HG02610 (cell line): ENCODE measurements at regions not wholly inside any gene's neighbourhood (a gene's known extent, or its start where the extent isn't known, plus 50 kb on each side); places are given as distances from the start of the nearest gene placed in this dataset.

Experiments
- ATAC-seq: cut with Tn5 transposase; IDR thresholded peaks from one replicate; pipeline ENCODE4 v1.9.1; 2021; ENCODE audit warnings: mild to moderate bottlenecking, moderate library complexity; ENCODE audit not compliant: unreplicated experiment

DNA sequence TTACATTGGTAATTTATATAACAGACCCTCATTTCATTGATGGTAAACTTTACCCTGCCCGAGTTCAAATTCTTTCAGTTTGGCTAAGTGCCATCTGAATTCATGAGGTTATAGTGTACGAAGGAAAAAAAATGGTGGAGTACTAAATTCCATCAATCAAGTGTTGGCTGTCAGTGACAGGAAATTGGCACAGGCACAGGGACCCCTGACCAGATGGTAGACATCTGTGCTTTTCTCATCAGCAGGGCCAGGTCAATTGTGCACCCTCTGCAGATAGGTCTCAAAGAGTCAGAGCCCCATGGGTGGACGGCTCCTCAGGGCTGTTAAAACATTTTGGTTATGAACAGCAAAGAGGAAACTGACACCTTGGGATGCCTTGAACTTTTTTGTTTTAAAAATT is 439.2 kb downstream of the SETBP1 start:
- no peak for ATAC-seq

DNA sequence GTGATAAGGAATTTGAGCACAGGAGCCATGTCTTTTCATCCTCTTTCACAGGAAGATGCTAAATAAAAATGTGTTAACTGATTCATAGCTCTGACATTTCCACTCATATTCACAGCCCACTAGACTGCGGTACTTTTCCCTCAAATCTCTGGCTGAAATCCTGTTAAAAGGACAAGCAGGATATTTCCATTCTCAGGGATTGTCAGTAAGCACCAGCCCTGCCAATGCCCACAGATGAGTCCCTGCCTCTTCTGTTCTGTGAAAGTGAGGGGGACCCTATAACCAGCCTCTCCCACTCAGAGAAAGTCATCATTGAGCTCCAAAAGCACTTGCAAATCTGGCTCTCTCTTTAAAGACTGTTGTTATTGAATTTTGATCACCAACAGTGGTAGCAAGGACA is 440.5 kb downstream of the SETBP1 start:
- no peak for ATAC-seq

DNA sequence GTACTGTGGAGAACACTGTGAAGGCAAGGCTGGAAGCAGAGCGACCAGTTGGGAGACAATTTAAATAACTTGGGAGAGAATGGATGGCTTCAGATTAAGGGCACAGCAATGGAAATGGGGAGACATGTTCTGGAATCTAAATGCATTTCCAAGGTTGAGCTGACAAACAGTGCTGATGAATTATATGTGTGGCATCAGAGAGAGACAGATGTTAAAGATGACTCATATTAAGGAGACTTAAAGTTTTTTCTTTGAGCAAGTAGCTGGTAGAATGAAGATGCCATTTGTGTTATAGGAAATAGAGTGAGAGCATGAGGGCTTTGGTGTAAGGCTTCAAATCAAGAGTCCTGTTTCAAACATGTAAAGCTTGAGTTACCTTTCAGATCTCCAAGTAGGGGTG is 441.8 kb downstream of the SETBP1 start:
- no peak for ATAC-seq

DNA sequence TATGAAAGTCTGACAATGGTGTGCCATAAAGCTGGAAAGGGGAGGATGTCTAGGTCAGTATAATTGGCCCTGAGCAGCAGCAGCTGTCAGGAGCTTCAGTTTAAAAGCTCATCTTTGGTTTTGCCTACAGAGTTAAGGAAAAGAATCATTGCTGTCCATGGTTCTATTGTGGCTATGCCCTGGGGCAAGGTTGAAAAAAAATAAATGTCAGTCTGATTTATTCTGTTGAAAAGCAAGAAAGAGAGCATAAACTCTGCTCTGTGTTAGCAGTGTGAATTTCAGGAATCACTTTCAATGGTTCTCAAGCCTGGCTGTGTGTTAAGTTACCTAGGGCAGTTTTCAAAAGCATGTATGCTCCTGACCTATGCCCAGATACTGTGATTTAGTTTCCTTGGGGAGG is 446.7 kb downstream of the SETBP1 start:
- ATAC-seq = no peak

DNA sequence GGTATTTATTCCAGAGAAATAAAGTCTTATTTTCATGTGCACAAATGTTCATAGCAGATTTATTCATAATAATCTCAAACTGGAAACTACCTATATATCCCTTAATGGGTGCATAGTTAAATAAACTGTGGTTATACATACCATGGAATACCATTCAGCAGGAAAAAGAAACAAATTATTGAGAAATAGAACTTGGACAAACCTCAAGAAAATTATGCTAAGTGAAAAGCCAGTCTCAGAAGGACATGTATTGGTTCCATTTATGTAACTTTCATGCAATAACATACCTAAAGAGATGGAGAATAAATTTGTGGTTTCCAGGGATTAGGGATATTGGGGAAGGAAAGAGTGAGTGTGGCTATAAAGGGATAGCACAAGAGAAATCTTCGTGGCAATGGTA is 452.6 kb downstream of the SETBP1 start:
- no peak for ATAC-seq

DNA sequence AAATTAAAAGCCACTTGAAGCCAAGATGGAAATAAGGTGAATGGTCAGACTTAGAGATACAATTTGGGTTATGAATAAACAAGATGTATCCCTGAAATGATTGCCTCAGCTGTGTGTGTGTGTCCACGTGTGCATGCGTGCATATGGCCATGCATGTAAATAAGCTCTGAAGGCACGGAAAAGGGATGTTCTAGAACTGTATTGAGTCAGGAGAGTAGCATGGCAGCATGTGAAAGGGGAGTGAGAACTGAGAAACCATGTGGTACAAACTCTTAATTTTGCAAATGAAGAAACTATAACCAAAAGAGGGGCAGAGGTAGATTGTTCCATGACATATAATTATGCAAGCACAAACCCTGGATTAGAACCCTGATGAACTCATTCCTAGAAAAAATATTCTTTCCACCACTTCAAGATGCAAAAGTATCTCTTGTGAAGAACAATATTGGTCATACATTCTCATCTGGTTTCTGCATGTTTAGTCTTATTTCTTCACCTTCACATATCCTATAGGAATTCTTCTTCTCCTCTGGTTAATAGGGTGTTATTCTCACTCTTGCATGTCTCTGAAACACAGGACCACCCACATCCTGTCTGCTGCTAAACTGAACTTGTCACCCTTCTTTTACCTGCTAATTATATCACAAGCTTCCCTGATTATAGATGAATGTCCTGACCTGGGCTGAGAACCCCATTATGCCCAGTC is 455.8 kb downstream of the SETBP1 start:
- ATAC-seq = no peak

DNA sequence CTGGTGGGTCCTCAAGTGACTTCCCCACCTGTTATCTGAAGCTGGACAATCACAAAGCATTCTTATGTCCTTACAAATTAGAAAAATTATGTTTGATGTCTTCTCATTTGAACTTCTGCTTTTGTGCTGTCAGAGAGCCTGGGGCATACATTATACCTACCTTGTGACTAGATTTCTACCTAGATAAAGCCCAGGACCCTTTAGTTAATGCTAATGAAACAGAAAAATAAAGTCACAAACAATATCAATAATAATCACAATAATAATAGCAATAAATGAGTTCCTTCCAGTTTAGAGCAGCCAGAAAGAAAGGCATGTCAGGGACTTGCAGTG is 456.4 kb downstream of the SETBP1 start:
- ATAC-seq = no peak

DNA sequence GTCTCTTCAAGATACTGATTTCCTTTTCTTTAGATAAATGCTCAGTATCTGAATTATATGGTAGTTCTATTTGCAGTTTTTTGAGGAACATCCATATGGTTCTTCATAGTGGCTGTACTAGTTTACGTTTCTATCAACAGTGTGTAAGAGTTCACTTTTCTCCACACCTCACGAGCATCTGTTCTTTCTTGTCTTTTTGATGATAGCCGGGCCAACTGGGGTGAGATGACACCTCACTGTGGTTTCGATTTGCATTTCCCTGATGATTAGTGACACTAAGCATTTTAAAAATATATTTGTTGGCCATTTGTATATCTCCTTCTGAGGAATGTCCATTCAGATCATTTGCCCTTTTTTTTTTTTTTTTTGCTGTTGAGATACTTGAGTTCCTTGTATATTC is 458.8 kb downstream of the SETBP1 start:
- no peak for ATAC-seq

DNA sequence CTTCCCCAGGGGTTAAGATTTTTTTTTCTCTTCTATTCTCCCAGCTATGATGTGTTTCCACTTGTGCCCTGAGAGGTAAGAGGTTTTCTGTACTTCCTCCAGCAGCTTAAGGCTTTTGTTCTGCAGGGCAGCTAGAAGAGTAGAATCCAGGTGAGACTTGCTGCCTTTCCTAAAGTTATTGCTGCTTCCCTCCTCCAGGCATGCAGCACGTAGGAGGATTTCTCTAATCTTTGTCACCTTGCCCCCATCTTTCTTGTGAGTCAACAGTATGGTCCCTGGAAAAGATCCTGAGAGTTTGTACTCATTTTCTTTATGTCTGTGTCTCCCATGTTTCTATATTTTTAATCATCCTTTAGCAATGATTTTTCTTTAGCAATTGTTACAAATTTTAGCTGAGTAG is 462.2 kb downstream of the SETBP1 start:
- ATAC-seq = no peak

DNA sequence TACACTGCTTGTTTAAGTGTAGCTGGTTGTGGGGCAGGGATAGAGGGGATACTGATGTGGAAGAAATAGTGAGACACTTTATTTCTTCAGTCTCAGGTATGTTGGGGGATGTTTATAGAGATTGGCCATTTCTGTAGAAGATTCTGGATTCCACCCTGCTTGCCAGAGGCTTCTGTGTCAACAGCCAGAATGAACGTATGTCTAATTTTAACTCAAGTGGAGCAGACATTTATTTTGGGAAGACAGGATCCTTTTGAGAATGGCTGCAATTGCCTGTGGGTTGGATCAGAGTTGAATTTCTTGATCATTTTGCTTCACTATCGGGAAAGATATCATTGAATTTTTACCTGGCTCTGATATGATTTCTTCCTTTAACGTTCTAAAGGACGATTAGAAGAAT is 465.6 kb upstream of the SLC14A2 start:
- ATAC-seq = no peak

DNA sequence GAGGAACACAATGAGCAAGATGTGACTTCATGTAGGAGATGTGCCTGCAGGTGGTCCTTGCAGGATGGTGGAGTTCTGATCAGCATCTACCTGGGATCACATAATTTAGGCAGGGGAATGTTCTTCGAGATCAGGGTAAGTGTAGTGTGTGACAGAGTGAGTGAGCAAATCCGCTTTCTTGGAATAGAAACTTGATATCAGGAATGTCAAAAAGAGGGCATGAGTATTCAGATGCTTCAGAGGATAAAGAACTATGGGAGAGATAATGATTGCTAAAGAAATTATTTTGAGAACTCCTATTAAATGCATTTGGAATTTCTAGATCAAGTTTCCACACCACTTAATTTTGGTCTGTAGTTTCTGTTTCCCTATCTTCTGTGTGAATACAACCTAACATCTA is 463.6 kb upstream of the SLC14A2 start:
- ATAC-seq = no peak

DNA sequence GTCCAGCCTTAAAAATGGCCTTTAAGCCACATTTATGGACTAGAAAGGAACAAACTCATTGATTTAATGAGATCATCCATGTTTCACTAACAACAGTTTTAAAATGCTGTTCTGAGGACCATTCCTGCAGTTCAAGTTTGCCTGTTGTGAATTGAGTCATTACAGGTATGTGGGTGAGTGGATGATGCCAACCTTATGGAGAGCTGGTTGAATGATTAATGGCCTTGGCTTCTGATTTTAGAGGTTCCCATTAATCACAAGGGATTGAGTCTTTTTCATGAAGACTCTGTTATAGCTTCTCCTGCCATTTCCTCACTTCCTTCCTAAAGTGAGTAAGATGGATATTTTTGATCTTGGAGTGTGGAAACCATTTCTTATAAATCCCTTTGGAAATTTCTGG is 459.8 kb upstream of the SLC14A2 start:
- no peak for ATAC-seq

DNA sequence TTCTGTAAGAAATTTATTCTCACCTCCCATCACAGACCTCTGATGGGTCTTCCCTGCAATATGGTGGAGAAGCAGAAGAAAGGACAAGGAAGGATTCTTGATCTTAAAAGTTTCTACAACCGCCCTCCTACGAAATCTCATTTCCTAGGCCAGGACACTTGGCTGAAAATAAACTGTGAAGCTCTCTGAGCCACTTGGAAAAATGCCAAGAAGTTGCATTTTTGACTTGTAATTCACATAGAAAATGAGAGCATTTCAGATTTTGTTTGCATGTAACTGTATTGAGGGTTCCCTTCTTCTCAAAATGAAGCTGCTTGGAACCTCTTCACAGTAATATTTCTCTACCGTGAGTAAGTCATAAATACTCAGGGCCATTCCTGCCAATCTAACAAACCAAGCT is 458.3 kb upstream of the SLC14A2 start:
- no peak for ATAC-seq

DNA sequence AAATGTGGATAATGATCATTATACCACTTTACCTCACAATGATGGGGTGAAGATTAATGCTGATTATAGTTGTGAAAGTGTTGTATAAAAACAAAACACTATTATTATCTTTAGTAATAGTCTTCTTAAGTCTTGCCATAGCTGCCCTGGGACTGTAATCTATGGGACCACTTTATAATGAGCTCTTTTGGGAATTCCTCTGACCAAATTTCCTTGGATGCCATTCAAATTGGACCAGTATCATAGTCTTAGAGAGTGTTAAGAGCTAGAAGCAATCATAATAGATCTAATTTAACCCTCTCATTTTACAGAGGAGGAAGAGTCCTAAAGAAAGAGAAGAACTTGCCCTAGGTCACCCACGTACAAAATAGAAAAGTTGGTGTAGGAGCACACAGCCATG is 457.7 kb upstream of the SLC14A2 start:
- no peak for ATAC-seq

DNA sequence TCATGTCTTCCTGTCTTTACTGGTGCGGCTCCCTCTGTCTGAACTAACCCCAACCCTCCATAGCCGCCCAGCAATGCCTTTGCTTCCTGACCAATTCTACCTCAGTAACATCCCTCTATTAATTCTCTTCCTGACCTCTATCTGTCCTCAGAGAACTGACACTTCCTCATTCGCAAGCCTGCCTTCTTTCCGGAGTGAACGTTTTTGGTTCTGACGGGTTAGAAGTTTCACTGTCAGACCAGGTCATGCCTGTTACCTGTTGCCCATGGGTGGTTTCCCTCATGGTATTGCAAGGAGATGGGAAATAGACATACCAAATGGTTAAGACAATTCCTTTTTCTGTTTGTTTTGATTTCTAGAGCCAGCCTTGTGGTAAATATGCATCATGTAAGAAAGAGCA is 453.4 kb upstream of the SLC14A2 start:
- ATAC-seq = peak; percentile 84

DNA sequence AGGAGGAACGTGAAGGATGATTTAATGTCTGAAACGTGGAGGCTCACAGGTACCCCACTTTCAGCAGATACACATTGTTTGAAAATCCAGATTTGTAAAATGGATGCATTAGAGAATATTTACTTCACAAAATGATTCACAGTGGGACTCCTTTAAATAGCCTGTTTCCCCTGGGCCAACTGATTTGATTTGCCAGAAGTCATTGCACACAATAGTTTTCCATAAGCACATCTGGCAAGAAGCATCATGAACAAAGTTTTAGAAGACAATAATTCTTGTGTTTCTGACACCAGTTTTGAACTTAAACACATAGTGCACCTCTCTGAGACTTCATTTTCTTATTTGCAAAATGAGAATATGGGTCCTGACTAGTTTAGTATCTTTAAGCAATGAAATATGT is 451.4 kb upstream of the SLC14A2 start:
- no peak for ATAC-seq

DNA sequence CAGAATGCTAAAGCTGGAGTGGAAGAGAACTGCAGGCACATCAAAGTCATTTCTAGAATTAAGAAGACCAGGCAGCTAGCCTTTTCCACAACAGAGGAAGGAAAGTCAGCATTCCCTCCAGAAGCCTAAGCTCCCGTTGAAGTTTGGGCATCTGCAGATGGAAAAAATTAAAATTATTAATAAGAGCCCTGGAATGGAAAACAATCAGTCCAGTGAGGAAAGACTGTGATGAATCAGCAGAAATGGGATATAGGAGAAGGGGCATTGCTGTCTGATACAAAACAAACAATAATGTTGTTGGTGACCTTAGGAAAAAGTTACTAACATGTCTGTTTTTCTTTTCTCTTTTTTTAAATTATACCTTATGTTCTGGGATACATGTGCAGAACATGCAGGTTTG is 450.7 kb upstream of the SLC14A2 start:
- no peak for ATAC-seq

DNA sequence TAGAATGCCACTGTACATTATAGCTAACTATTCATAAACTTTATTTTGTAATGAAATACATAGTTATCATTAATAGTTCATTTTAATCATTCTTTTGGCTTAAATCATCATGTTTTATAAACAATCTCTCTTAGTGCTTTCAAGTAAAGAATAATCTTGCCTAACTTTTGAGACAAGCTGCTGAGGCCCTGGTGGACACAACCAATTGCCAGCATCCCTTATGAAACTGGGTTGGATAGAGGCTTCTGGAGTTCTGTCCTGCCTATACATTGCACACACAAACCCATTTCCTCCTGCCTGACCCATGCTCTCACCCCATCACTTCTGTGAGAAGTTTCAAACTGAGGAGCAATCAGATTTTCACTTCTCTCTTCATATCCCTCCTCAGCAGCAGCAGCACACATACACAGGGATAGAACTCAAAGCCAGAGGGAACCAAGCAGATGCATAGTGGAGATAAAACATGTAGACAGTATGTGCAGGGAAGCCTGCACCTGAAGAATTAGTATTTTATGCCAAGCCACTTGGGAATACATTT is 450.0 kb upstream of the SLC14A2 start:
- no peak for ATAC-seq

DNA sequence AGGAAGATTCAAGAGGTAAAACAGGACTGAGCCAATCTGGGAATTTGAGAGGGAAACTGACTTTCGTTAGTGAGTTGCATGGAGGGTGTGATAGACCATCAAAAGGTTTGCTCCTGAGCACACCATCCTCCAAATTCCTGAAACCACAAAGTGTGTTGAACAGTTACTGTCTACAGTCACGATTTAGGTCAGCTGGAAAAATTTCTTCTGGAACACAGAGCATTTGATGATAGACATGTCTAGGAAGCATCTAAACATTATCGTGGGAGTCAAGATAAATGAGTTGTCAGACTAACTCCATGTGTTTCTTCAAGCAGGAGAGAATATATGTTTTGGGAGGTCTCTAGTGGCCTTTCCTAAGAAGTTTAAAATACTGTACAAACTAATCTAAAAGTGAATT is 449.4 kb upstream of the SLC14A2 start:
- ATAC-seq = no peak

DNA sequence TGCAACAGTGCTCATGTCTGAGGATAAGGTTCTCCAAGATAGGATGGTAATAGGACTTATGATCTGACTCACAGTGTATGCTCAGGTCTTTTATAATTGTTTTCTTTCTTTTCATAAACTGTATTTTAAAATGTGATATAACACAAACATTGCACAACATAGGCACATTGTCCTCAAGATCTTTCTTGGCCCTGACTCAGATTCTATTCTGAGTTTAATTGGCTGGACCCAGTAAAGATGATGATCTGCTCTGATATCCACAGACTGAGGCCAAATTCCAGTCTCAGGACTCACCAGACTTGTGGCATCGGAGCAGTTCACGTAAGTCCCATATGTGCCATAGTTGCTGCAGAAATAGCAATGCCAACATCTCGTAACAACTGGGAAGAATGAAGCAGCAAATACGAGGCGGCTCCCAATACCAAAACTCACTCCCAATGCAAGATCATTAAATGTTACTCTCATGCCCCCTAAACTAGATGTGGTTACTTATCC is 448.9 kb upstream of the SLC14A2 start:
- no peak for ATAC-seq

DNA sequence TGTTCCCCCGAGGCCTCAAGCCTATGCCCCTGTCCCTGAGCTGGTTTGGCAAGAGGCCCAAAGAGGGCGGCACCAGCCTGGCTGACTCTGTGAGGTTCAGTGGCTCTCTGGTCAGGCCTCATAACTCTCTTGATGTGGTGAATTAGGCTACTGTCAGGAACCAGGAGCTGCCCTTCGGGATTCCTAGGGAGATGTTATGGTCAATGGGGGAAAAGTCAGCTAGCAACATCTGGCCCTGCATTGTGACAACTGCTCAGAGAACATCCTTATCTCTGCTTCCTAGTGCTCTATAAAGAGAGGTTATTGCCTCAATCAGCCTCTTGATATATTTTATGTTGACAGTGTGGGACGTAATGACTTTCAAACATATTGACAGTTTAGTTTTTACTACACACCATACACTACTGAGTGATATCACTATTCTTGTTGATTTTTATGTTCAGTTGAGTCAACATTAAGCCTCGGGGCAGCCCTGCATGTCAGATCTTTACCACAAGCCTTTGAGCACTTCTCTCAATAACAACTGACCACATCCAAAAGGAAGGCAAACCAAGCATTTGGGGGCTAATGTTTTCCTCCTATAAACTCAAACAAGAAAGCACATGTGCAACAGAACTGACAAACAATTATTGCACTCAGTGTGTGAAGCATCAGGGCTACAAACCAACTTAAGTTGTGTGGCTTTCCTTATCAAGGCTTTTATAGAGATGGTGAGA is 448.3 kb upstream of the SLC14A2 start:
- peak; percentile 70 for ATAC-seq

DNA sequence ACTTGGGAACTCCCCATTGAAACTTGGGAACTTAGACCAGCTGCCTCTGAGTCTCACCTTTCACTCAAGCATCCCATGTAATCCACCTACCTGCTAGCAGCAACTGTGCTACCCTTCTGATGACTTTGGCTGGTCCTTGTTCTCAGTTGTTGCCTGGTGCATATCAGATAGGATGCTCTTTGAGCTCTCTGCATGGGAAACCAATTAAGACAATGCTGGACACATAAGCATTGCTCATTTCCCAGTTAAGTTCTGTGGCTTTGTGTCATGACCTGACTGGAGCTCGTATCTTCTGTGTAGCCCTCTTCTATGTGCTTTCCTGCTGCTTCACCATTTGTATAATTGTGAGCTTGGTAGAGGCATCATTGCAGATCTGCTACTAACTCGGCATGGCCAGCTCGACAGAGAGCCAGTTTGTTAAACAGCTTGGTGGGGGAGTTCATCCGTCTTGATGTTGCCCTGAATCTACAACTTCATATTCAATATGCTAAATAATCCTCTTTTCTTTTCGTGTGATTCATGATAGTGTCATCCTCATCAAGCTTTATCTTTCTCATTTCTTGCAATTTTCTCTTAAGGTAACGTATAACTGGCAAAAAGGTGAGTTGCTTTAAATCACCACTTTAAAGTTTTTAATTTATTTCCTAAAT is 447.5 kb upstream of the SLC14A2 start:
- no peak for ATAC-seq
